ENCODE measurements at regions not wholly inside any gene's neighbourhood (a gene's known extent, or its start where the extent isn't known, plus 50 kb on each side); places are given as distances from the start of the nearest gene placed in this dataset.

DNA sequence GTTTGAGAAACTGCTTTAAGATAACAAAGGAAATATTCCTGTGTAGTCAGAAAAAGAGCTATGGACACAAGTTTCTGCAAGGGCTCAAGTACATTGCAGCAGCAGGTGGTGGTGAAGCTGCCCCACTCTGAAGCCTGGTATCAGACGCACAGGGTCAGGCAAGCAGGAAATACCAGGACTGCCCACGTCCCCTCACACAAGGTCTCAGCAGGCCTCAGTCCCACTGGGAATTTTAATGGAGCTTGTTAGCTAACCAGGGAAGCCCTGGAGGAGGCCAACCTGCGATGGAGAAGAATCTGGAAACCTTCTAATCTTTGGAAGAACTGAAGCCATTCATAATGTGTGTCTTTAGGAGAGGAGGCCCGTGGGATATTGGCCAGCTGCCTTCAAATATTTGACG lies 168.3 kb downstream of the UXS1 start:
- H3K36me3 ChIP-seq (replicated peaks), result no peaks in the 10 kb centered on the region
- H3K27me3 ChIP-seq (replicated peaks), result no peaks in the 10 kb centered on the region
- H3K4me3 ChIP-seq (ENCODE audit: low read depth, low read length), result no peak overlapping the region
- in situ Hi-C loops (cut with HindIII; ENCODE audit: low pct_ligation_motif_present, low sequenced_read_pairs), result no loop called here
- no peak overlapping the region for H3K27ac ChIP-seq
- TF ChIP-seq, protein P1, sequence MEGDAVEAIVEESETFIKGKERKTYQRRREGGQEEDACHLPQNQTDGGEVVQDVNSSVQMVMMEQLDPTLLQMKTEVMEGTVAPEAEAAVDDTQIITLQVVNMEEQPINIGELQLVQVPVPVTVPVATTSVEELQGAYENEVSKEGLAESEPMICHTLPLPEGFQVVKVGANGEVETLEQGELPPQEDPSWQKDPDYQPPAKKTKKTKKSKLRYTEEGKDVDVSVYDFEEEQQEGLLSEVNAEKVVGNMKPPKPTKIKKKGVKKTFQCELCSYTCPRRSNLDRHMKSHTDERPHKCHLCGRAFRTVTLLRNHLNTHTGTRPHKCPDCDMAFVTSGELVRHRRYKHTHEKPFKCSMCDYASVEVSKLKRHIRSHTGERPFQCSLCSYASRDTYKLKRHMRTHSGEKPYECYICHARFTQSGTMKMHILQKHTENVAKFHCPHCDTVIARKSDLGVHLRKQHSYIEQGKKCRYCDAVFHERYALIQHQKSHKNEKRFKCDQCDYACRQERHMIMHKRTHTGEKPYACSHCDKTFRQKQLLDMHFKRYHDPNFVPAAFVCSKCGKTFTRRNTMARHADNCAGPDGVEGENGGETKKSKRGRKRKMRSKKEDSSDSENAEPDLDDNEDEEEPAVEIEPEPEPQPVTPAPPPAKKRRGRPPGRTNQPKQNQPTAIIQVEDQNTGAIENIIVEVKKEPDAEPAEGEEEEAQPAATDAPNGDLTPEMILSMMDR (IDR thresholded peaks at IDR 0.05; ENCODE audit: low read depth, low read length, missing control alignments), result no peak
- no peak for DNase-seq

GRCh38 chr2:106021662-106022028 lies 172.5 kb downstream of the UXS1 start:
- in situ Hi-C loops (cut with HindIII; ENCODE audit: low pct_ligation_motif_present, low sequenced_read_pairs), result no loop called here
- H3K27ac ChIP-seq, result no peak overlapping the region
- H3K36me3 ChIP-seq (replicated peaks), result no peaks in the 10 kb centered on the region
- no peaks in the 10 kb centered on the region for H3K27me3 ChIP-seq (replicated peaks)
- no peak for DNase-seq
- no peak overlapping the region for H3K4me3 ChIP-seq (ENCODE audit: low read depth, low read length)
- TF ChIP-seq, protein P1 (IDR thresholded peaks at IDR 0.05; ENCODE audit: low read depth, low read length, missing control alignments), result no peak

GRCh38 chr2:106020821-106021661 lies 173.1 kb downstream of the UXS1 start:
- in situ Hi-C loops (cut with HindIII; ENCODE audit: low pct_ligation_motif_present, low sequenced_read_pairs), result no loop called here
- Histone ChIP-seq H3K4me3 (ENCODE audit: low read depth, low read length) (no peak overlapping the region), H3K36me3 (replicated peaks) (no peaks in the 10 kb centered on the region), H3K27ac (no peak overlapping the region), H3K27me3 (replicated peaks) (no peaks in the 10 kb centered on the region)
- DNase-seq, result no peak
- TF ChIP-seq, protein P1 (IDR thresholded peaks at IDR 0.05; ENCODE audit: low read depth, low read length, missing control alignments), result no peak

DNA sequence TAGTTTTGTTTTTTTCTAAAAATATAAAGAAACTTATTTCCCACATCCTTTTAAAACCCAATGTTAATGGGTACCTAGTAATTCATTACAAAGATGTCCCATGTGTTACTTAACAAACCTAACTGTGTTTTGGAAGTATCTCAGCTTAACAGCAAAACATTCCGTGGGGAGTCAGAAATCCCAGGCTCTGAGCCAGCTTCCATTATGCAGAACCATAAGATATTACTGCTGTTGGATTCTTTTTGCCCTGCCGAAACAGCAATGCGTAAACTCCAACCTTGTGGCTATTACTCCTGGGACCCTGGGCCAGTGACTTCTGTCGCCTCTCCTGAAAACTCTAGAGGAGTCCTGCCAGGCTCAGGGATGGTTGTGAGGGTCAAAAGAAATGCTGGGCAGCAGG lies 174.1 kb downstream of the UXS1 start:
- DNase-seq, result no peak
- Histone ChIP-seq H3K27ac (no peak overlapping the region), H3K4me3 (ENCODE audit: low read depth, low read length) (no peak overlapping the region), H3K36me3 (replicated peaks) (no peaks in the 10 kb centered on the region), H3K27me3 (replicated peaks) (no peaks in the 10 kb centered on the region)
- TF ChIP-seq, protein P1 (IDR thresholded peaks at IDR 0.05; ENCODE audit: low read depth, low read length, missing control alignments), result no peak
- in situ Hi-C loops (cut with HindIII; ENCODE audit: low pct_ligation_motif_present, low sequenced_read_pairs), result no loop called here

DNA sequence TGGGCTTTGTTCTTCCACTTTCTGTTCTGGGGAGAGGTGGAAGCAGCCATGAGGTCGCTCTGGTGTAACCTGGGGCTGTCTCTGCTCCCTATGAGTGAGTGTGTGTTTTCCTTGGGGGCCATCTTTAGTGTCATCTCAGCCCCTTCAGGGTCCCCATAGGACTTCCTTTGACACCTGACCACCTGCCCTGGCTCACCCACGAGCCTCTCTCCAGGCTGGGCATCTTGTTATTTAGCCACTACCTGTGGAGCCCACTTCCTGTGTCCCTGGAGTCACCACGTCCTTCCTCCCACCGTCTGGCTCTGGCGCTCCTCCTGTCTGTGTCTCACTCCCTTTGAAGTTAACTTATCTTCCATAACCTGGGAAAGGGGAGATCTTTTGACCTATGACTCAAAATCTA lies 176.0 kb downstream of the UXS1 start:
- no peak overlapping the region for H3K4me3 ChIP-seq (ENCODE audit: low read depth, low read length)
- in situ Hi-C loops (cut with HindIII; ENCODE audit: low pct_ligation_motif_present, low sequenced_read_pairs), result no loop called here
- H3K36me3 ChIP-seq (replicated peaks), result no peaks in the 10 kb centered on the region
- H3K27me3 ChIP-seq (replicated peaks), result no peaks in the 10 kb centered on the region
- DNase-seq, result no peak
- TF ChIP-seq, protein P1 (IDR thresholded peaks at IDR 0.05; ENCODE audit: low read depth, low read length, missing control alignments), result no peak
- H3K27ac ChIP-seq, result no peak overlapping the region
